Smooth muscle cell (in vitro differentiated cells): ENCODE measurements at regions not wholly inside any gene's neighbourhood (a gene's known extent, or its start where the extent isn't known, plus 50 kb on each side); places are given as distances from the start of the nearest gene placed in this dataset.
A peak's percentile ranks its signal among the peaks of the same experiment; 100 is the strongest.

Experiments used
- DNase-seq: peaks from one replicate; lab custom pipeline; 2025; ENCODE audit not compliant: unreplicated experiment; lab: John Stamatoyannopoulos, UW
- H2AFZ ChIP-seq: fragments of 200-600 bp; sonication (generic); 2 replicates; pipeline ENCODE4 v1.6.0; 2016; ENCODE audit warnings: antibody characterized with exemption, low read depth, mild to moderate bottlenecking
- H3F3A ChIP-seq: fragments of 200-600 bp; sonication (generic); 2 replicates; pipeline ENCODE4 v1.6.0; 2017; ENCODE audit warnings: antibody characterized with exemption, low read depth
- H3K27ac ChIP-seq: fragments of 200-600 bp; sonication (generic); 2 replicates; pipeline ENCODE4 v1.5.1; 2016; ENCODE audit warnings: low read depth, mild to moderate bottlenecking
- H3K27me3 ChIP-seq: fragments of 200-600 bp; sonication (generic); 2 replicates; pipeline ENCODE4 v1.6.1; 2016; ENCODE audit warnings: low read depth, mild to moderate bottlenecking
- H3K36me3 ChIP-seq: fragments of 200-600 bp; sonication (generic); 2 replicates; pipeline ENCODE4 v1.5.1; 2016; ENCODE audit warnings: low read depth
- H3K4me1 ChIP-seq: fragments of 200-600 bp; sonication (generic); 2 replicates; pipeline ENCODE4 v1.5.1; 2016; ENCODE audit warnings: low read depth
- H3K4me2 ChIP-seq: fragments of 200-600 bp; sonication (generic); 2 replicates; pipeline ENCODE4 v1.6.0; 2016; ENCODE audit warnings: mild to moderate bottlenecking
- H3K4me3 ChIP-seq: fragments of 200-600 bp; sonication (generic); 2 replicates; pipeline ENCODE4 v1.5.1; 2016; ENCODE audit warnings: mild to moderate bottlenecking
- H3K79me2 ChIP-seq: fragments of 200-600 bp; sonication (generic); 2 replicates; pipeline ENCODE4 v1.6.0; 2016; ENCODE audit warnings: low read depth, mild to moderate bottlenecking
- H3K9ac ChIP-seq: fragments of 200-600 bp; sonication (generic); 2 replicates; pipeline ENCODE4 v1.6.0; 2016; ENCODE audit warnings: low read depth
- H3K9me3 ChIP-seq: fragments of 200-600 bp; sonication (generic); replicated peaks from 2 replicates; pipeline ENCODE4 v1.5.1; 2016; ENCODE audit warnings: low read depth
- H4K20me1 ChIP-seq: fragments of 200-600 bp; sonication (generic); 2 replicates; pipeline ENCODE4 v1.6.0; 2016; ENCODE audit warnings: low read depth
- WGBS: methylation state at CpG from one replicate; pipeline ENCODE4 v1.1.7; 2016; ENCODE audit warnings: low lambda C conversion rate; 5-methylcytosine and 5-hydroxymethylcytosine counted together
- TF ChIP-seq, protein P1 (sequence below): fragments of 200-600 bp; sonication (generic); IDR thresholded peaks from 2 replicates; pipeline ENCODE4 v1.5.1; 2017; ENCODE audit warnings: borderline replicate concordance, mild to moderate bottlenecking, antibody characterized with exemption; ENCODE audit not compliant: insufficient read depth, poor library complexity, severe bottlenecking

DNA sequence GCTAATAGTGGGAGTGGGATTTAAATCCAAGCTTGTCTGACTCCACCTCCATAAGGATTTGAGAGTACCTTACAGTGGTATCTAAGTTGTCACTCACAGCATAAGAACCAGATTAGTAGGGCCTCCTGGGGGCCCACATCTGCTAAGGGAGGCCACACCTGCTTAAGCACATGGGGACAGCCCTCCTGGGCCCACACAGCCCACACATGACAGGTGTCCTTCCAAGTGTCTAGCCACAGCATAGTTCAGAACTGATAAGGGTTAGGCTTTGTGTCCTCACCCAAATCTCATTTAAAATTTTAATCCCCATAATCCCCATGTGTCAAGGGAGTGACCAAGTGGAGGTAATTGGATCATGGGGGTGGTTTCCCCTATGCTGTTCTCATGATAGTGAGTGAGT lies 186.0 kb upstream of the HMGA2 start:
- Histone ChIP-seq H3K4me2 (peak overlapping the region; percentile 54), H3K27ac (peak overlapping the region; percentile 92), H4K20me1 (no peaks in the 10 kb centered on the region), H3F3A (peaks cover 14% of the 10 kb centered on the region), H3K9me3 (no peaks in the 10 kb centered on the region), H3K9ac (no peak overlapping the region), H3K4me1 (no peaks in the 10 kb centered on the region), H3K79me2 (no peaks in the 10 kb centered on the region), H3K27me3 (no peaks in the 10 kb centered on the region), H2AFZ (no peak overlapping the region), H3K4me3 (no peak overlapping the region), H3K36me3 (no peaks in the 10 kb centered on the region)
- TF ChIP-seq, protein P1, sequence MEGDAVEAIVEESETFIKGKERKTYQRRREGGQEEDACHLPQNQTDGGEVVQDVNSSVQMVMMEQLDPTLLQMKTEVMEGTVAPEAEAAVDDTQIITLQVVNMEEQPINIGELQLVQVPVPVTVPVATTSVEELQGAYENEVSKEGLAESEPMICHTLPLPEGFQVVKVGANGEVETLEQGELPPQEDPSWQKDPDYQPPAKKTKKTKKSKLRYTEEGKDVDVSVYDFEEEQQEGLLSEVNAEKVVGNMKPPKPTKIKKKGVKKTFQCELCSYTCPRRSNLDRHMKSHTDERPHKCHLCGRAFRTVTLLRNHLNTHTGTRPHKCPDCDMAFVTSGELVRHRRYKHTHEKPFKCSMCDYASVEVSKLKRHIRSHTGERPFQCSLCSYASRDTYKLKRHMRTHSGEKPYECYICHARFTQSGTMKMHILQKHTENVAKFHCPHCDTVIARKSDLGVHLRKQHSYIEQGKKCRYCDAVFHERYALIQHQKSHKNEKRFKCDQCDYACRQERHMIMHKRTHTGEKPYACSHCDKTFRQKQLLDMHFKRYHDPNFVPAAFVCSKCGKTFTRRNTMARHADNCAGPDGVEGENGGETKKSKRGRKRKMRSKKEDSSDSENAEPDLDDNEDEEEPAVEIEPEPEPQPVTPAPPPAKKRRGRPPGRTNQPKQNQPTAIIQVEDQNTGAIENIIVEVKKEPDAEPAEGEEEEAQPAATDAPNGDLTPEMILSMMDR, result no peak
- DNase-seq, result no peak

DNA sequence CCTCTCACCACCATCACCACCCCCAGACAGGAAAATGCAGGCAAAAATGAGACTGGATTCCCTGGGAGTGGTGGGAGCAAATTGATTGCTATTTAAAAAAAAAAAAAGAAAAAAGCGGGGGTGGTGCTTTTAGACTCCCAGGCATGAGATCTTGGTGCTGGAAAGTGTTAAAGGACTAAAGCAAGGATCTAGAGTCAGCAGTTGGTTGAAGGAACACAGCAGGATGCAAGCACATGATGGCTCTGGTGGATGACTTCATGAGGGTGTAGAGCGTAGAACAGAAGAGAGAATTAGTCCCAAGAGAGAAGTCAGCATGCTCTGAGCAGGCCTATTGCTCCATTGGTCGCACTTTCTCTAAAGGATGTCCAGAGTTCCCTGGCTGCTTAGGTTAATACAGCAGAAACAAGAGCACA lies 183.8 kb upstream of the HMGA2 start:
- peak overlapping the region; percentile 92 for H3K27ac ChIP-seq
- H3K36me3 ChIP-seq, result no peaks in the 10 kb centered on the region
- H3K4me1 ChIP-seq, result no peaks in the 10 kb centered on the region
- no peaks in the 10 kb centered on the region for H3K27me3 ChIP-seq
- H3K79me2 ChIP-seq, result no peaks in the 10 kb centered on the region
- H3K9me3 ChIP-seq, result no peaks in the 10 kb centered on the region
- H3K9ac ChIP-seq, result peak overlapping the region; percentile 63
- TF ChIP-seq, protein P1, result no peak
- H3K4me3 ChIP-seq, result no peak overlapping the region
- H3K4me2 ChIP-seq, result peak overlapping the region; percentile 62
- DNase-seq, result no peak
- no peaks in the 10 kb centered on the region for H4K20me1 ChIP-seq
- H2AFZ ChIP-seq, result peak overlapping the region; percentile 81
- WGBS, result 52% methylated on average over 3 of the region's 3 CpGs
- peaks cover 14% of the 10 kb centered on the region for H3F3A ChIP-seq

GRCh38 chr12:65642061-65642661 lies 182.1 kb upstream of the HMGA2 start:
- peaks cover 14% of the 10 kb centered on the region for H3F3A ChIP-seq
- DNase-seq, result no peak
- 90% methylated on average over 5 of the region's 5 CpGs for WGBS

DNA sequence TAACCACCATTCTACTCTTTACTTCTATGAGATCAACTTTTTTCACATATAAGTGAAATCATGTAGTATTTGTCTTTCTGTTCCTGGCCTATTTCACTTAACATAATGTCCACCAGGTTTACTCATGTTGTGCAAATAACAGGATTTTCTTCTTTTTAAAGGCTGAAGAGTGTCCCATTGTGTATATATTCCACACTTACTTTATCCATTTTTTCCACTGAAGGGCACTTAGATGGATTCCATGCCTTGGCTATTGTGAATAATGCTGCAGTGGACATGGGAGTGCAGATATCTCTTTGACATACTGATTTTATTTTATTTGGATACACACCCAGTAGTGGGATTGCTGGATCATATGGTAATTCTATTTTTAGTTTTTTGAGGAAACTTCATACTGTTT lies 181.1 kb upstream of the HMGA2 start:
- DNase-seq, result no peak
- Histone ChIP-seq H3K4me2 (no peak overlapping the region), H4K20me1 (no peaks in the 10 kb centered on the region), H3K36me3 (no peaks in the 10 kb centered on the region), H3F3A (peaks cover 14% of the 10 kb centered on the region), H3K79me2 (no peaks in the 10 kb centered on the region), H3K9me3 (no peaks in the 10 kb centered on the region), H3K27me3 (no peaks in the 10 kb centered on the region), H3K9ac (no peak overlapping the region), H3K27ac (no peak overlapping the region), H3K4me1 (no peaks in the 10 kb centered on the region), H2AFZ (no peak overlapping the region), H3K4me3 (no peak overlapping the region)
- TF ChIP-seq, protein P1, result no peak

More at GRCh38 chr12:65642061-65642661, 182.1 kb upstream of the HMGA2 start:
- H3K79me2 ChIP-seq, result no peaks in the 10 kb centered on the region
- H3K27me3 ChIP-seq, result no peaks in the 10 kb centered on the region
- no peaks in the 10 kb centered on the region for H4K20me1 ChIP-seq
- H3K9me3 ChIP-seq, result no peaks in the 10 kb centered on the region
- H3K36me3 ChIP-seq, result no peaks in the 10 kb centered on the region
- H3K4me1 ChIP-seq, result no peaks in the 10 kb centered on the region
- TF ChIP-seq, protein P1, result no peak
- H3K27ac ChIP-seq, result no peak overlapping the region
- no peak overlapping the region for H3K4me2 ChIP-seq
- H3K9ac ChIP-seq, result no peak overlapping the region
- H2AFZ ChIP-seq, result no peak overlapping the region
- H3K4me3 ChIP-seq, result no peak overlapping the region
